HG02970 (cell line): ENCODE measurements at regions not wholly inside any gene's neighbourhood (a gene's known extent, or its start where the extent isn't known, plus 50 kb on each side); places are given as distances from the start of the nearest gene placed in this dataset.

Experiments used
- ATAC-seq: cut with Tn5 transposase; IDR thresholded peaks from one replicate; pipeline ENCODE4 v1.9.1; 2021; ENCODE audit warnings: mild to moderate bottlenecking, moderate library complexity, moderate number of reproducible peaks; ENCODE audit not compliant: unreplicated experiment, low FRiP score

DNA sequence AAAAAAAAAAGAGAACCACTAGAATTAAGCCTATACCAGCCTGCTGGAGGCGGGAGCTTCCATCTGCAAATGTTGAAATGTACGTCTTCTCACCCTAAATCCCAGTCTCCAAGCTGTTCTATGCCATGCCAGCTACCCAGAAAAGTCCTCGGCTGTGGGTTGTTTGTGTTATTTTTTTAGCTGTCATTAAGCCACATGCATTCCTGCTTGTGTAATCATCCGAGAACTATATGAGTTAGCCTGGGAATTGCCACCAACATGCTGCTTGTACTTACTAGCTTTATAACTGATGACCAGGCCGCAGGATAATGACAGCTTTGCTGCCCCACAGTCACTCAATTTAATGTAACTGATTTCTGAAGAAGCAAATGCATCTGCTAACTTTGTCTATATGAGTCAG is 313.9 kb upstream of the SALL1 start:
- no peak for ATAC-seq

DNA sequence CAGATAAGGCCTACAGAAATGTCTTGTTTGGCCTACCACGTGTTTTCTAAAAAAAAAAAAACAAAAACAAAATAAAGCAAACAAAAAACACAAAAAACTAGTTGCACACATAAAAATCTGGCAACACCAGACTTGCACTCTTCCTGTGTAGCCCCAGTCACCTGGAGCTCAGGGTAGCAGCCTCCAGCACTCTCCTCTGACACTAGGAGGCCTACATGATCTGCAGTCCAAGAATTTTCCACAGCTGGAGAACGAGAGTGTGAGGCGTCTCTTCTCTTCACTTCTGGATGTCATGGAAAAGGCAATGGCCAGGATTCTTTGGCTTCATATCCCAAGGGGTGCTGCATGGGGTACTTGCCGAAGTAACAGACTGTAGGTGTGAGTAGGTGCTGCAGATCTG is 310.2 kb upstream of the SALL1 start:
- ATAC-seq = no peak

DNA sequence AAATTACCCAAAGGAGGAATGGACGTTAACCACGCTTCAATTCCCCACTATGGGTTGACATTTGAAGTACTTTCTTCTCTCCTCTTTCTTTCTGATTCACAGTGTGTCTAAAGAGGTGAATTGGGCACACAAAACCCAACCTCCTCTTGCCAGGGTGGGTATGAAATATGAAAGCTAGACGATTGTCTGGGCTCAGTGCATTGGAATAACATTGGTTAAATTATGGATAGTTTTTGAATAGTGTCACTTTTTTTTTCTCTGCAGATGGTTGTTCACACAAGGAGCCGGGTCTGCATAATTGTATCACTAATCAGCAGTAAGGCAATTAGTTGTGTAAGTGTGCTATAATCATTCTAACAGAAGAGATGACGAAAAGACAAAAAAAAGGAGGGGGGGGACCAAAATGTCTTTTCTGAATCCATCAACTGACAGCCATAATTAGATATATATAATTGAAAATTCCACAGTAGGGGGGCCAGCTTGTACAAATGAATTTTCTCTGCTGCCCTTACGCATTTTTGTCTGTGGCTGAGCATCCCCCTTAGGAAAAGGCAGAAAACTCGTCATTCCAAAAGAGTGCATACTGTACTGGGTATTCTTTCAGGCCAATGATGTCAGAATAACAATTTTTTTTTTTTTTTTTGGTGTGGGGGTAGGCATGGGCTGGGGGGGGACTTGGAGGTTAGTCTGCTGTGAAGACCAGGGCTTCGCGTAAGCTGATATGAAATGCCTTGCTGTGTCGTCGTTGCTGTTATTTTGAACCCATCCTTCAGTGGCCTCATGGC is 307.5 kb upstream of the SALL1 start:
- ATAC-seq = no peak

DNA sequence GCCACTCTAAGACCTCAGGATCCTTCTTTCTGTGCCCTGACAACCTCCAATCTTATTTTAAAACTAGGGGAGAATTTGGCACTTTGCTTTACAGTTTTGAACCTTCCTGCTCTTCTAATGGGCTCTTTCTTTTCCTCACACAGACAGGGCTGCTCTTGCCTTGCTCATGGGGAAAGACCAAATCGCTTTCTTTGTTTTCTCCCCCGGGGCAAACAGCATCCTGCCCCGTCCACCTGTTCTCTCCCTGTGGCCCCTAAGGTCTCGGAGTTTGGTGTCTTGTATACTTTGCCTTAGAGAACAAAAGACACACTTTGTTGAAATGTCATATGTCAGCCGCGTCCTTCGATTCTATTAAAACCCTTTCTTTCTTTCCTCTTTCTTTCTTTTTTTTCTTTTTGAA is 306.7 kb upstream of the SALL1 start:
- no peak for ATAC-seq

DNA sequence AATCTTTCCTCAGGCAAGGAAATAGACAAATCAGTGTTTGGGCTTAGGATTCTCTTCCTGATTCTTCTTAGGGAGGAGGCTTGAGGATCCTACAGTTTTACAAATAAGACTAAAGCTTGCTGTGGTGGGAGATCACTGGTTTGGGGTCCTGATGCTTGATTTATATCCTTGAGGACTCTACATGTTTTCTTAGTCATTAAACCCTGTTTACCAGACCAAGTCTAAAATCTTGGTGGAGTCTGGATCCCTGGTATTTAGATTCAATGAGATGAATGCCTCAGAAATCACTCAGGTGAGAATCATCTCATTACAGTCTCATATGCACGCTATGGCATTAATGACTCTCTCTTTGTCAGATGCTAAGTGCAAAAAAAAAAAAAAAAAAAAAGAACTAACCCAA is 304.3 kb upstream of the SALL1 start:
- ATAC-seq = no peak

DNA sequence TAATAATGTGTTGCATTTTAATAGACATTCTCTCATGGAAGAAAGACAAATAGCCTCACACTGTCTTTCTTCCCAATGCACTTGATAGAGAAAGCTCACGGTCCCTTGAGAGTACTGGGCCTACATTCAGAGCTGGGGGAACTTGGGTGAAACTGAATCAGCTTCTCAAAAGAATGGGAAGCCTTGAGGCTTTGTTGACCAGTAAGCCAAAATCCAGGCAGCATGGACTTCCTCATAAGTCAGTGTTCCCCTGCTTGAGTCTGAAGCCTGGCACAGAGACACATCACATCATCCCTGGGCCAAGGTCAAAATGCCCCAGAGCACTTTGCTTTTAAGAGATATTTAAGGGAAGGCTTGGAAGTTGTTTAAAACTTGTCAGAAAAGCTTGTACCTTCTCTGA is 302.2 kb upstream of the SALL1 start:
- ATAC-seq = no peak

DNA sequence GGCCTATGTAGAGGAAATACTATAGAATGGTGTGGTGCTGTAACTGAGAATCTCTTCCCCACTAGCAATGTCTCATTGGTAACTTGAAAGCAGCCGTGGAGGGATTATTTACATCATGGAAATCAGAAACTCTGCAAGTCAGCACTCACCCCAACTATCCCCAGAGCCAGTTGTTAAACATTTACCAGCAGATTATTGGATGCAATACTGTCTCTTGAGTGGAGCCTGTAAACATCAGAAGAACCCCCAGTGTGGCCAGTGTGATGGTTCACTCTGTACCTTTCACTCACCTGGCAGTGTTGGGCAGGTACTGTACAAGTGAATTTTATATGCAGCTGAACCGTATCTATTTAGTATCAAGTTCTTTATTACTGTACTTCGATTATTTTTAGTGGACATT is 299.8 kb upstream of the SALL1 start:
- no peak for ATAC-seq

DNA sequence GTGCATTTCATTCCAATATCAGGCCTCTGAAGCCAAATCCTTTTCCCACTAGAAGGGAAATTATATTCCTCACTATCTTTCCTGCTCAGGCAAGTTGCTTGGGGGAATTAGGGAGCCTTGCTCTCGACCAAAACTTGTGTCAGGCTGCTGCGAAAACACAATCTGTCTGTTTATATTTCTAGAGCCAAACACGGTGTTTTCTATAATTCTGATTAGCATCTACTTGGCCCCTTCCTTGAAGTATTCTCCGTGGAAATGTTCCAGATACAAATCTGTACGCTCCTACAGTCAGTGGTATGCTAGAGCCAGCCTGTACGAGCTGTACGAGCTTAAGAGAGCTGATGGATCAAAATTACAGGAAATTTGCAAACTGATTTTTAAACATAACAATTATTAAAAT is 299.3 kb upstream of the SALL1 start:
- ATAC-seq = no peak

DNA sequence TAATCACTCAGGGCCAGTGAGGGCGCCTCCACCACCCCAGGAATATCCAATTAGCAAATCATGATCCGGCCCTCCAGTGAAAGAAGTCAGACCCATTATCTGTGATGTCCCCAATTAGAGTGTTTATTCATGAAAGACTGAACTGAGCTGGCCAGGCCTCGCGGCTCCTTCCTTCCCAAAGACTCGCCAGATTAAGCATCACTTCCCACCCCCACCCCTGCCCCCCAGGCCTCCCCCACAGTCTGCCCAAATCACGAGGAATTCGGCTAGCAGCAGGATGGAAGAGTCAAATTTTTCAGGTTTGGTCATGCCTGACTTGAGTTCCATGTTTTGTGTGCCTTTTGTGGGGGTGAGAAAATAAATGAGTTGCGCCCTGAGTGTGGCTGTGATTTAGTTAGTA is 298.4 kb upstream of the SALL1 start:
- no peak for ATAC-seq

DNA sequence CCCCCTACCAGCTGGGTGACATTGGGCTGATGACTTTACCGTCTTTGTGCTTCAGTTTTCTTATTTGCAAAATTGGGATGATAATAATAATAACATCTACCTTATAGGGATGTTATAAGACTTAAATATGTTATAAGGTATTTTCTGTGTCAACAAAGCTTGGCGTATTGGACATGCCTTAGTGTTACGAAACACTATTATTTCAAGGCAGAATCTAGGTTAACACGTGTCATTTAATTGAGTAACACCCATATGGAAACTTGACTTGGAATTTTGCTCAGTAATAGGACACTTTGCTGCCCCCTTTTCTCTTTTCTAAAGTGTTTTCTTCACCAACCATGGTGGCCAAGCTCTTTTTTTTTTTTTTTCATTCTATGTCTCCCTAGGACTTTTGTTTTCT is 294.2 kb upstream of the SALL1 start:
- ATAC-seq = no peak

DNA sequence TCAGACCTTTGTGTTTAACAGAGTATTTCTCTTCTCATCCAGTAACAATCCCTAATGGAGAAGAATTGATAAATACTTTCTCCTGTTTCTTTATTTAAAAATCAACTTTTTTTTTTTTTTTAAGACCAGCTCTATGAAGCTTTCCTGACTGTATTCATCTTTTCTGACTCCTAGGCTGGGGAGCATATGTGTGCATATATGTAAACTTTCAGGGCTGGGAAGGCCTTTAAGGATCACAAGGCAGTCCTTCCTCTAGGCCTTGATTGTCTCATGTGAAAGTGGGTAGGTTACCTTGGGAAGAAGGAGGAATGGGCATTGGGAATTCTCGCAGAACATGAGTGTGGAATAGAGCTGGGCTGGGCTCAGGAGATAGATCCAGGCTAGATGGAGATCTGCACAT is 292.9 kb upstream of the SALL1 start:
- ATAC-seq = no peak

DNA sequence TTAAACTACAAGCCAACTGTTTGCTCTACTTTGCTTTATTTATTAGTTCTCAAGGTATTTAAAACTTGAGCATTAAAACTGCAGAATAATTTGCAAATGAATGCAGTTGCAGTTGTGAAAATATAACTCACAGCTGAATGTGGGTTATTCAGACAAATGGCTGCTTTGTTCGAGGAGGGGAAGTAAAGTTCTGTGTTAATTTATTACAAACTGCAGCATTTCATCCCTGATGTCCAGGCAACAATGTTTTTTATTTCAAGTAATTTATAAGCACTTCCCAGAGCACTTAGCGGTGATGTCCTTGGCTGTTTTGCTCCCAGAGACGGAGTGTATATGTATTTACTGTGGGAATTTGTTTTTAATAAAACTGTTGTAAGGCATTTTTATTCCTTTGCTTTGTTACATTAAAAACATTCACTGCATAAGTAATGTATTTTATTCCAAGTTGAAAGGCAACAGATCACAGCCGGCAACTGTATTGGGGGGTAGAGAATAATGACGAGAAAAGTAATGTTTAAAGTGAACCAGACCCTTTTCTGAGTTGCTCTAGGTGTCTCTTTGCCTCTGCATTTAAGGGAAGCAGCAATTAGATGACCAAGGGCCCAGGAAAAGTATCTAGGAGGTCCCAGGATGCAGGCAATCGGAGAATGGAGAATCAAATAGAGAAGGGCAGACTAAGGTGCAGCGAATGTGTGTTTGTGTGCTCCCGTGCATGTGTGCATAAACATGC is 291.2 kb upstream of the SALL1 start:
- ATAC-seq = no peak

DNA sequence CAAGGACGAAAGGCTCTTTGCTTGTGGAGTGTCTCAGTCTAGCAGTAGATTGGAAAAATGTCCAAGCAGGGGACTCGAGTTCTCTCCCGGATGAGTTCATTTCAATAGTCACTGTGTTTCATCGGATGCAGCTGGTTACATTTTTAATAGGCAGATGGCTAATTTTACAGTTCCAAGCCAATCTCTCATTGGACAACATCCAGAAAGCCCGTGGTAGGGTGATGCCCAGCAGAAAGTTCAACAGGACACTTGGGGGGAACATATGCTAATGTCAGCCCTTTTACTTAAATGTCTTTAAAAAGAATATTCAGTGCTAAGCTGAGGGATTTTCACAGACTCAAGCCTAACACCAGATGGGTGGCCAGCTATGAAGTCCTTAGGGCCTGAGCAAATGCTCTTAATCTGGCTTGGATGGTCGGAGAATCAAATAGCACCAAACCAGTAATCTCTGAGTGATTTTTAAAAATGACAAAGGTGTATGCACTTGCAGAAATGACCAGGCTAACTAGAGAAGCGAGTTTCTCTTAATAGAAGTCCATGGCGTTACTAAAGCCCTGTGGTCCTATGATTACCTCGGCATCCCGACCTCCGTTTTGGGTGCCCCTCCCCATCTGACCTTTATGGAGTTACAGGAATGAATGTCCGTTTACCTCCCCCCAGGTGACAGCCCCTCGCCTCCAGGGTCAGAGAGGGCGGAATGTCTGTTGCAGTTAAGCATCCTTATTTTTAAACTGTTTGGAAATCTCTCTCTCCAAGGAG is 289.2 kb upstream of the SALL1 start:
- ATAC-seq = no peak

DNA sequence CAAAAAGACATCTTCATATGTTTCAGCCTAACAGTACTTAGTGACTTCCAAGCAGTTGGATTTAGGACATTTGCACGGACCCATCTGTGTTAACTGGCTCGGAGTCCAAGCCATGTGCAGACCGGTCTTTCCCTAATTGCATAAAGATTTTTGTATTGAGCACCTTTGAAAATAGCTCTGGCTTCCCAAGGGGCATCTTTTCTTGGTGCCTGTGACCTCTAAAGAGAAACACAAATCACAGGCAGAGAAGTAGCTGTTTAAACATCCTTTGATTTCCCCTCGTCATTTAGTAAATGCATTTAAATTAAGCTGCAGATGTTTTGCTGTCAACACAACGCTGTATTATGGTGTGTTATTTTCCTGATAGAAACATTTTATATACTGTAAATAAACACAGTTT is 288.2 kb upstream of the SALL1 start:
- no peak for ATAC-seq

DNA sequence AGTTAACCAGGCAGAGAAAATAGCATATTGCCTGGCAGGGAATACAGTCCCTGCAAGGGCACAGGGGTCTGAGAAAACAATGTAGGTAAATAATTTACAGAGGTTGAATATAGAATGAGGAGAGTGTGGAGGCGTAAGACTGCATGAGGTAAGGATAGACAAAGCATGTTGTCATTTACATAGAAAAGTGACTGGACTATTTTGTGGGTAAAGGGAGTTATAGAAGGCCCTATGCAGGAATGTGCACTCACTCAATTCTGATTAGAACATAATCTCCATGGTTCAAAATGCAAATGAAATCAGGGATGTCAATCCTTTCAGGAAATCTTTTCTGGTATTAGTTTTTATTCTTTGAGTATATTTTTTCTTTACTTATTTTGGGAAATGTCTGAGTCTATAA is 285.7 kb upstream of the SALL1 start:
- ATAC-seq = no peak

DNA sequence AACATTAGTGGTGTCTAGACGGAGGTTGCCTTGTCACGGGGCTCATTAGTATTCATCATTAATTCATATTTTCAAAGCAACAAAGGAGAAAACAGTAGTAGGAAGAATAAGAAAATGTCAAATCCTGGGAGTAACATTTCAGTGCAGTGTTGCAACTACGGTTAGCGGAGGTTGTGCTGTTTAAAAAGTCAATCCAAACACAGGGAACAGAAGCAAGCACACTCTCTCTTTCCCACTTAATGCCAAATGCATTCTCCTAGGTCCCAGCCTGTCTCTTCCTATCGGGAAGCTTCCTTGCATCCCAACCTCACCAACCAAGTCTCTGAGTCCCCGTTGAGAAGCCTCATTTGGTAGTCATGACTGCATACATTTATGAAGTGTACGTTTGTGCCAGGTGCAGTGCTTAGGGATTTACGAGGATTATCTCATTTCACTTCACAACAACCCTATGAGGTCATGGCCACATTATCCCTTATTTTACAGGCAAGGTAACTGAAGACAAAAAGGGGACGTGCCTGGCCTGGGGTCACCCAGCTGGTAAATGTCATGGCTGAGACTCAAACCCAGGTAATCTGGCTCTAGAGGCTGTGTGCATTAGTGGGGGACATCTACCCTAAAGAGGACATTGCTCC is 283.6 kb upstream of the SALL1 start:
- no peak for ATAC-seq

DNA sequence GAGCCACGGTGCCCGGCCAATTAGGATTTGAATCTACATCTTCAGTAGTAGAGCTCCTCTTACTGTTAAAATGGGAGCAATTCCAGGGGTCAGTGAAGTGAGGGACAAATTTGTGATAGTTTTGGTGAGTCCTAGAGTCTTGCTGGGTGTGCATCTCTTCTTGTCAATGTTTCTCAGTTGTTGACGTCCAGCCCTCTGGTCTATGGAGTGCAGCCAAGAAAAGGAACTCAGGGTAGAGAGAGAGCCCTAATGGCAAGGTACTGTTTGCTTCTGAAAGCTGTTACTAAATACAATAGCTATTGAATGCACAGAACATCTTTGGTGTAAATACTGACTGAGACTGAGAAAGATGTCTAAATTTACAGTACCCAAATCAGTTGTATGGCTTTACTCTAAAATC is 282.5 kb upstream of the SALL1 start:
- no peak for ATAC-seq

DNA sequence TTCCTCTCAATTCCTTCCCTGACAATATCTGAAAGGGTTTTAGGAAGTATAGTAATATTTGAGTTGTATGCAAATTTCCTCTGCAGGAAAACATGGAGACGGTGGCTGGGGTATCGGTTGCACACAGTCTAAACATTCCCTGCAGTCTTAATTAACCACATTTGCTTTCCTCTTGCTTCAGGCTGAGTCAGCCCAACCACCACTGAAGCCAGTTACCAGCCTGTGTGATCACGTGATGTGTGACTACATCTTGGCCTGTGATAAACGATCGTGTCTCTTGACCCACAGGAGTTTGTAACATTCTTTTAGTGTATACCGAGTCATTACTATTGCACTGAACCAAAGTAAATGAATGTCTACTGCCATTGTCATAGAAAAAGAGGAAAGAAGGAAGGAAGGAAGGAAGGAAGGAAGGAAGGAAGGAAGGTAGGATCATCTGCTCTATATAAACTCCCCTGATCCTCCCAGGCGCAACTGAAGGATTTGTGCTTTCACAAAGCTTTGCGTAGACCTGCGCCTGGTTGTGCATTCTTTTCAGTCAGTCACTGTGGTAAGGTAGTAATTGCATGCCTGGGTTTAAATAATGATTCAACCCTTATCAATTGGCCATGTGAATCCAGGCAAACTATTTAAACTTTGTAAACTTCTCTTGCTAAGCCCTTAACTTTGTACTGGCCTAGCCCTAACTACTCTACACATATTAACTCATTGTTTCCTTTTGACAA is 280.6 kb upstream of the SALL1 start:
- ATAC-seq = no peak

DNA sequence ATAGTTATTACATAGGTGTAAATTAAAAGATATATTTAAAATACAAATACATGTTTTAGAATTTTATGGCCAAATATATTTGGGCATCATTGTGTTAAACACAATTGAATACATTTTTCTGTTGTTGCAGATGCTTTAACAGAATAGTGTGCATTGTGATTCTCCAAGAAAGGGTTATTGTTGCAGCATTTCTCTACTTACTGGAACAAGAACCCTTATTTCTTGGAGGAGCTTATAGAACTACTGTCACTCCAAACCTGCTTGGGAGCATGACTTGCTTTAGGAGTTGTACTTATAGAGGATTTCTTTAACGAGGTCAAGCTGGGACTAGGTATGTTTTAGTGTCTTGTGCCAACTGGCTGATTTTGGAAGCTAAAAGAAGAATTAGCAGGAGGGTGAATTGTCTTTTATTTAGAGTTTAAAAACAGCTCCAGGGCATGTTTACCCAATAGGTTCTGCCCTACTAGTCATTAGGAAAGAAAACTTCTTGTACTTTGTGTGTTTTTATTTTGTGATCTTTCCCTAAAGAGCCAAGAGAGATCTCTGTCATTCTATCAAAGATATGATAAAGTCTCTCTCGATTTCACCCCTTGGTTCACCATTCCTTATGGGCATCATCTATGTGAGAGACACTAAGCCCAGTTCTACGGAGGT is 279.8 kb upstream of the SALL1 start:
- no peak for ATAC-seq

DNA sequence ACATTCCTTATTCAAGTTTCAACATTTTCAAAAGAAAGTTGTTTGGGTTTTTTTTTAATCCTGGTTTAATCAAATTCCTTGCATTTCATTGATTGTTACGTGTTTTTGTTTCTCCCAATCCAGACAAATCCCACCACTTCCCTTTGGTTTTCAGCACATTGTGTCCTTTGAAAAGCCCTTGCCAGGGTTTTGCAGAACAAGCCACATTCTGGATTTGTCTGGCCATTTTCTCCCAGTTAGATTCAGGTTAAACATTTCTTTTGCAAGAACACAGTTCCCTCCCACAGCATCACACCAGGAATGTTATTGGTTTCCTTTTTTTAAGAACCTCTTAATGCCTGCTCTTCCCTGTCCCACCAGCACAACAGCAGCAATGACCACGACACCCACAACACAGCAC is 278.0 kb upstream of the SALL1 start:
- no peak for ATAC-seq
